ENCODE measurements at regions not wholly inside any gene's neighbourhood (a gene's known extent, or its start where the extent isn't known, plus 50 kb on each side); places are given as distances from the start of the nearest gene placed in this dataset.
"Not testable (repeated sequence)": the region's sequence is repeated elsewhere in the genome, so short reads cannot be mapped to it uniquely, and the experiment has no call there.

DNA sequence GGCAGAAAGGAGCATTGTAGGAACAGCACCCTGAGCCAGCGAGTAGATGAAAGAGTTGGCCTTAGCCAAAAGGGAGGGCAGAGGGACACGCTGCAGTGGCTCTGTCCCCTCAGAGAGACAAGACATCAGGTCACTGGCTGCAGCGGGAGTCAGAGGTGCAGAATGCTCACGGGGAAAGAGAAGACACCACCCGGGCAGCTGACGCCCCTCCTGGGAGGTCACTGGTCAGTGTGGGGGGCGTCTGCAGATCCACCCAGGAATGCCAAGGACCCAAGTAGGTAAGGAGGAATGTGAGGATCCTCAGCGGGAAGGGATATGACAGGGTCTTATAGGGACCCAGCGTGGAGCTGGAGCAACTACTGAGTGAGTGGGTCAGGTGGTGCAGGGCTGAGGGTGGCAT is 923.9 kb downstream of the TUBA3C start:
- H3K9me3 ChIP-seq (ENCODE audit: low read depth, low read length); H3K4me1 ChIP-seq (ENCODE audit: insufficient read depth, low read length); H4K20me1 ChIP-seq (ENCODE audit: insufficient read depth, low read length); H3K27ac ChIP-seq (ENCODE audit: low read depth, low read length); H3K36me3 ChIP-seq (ENCODE audit: insufficient read depth, low read length); H3K4me2 ChIP-seq (ENCODE audit: insufficient read depth, low read length); H2AFZ ChIP-seq (ENCODE audit: low read length); H3K4me3 ChIP-seq (ENCODE audit: insufficient read depth, low read length); H3K27me3 ChIP-seq (ENCODE audit: insufficient read depth, low read length); DNase-seq (ENCODE audit: insufficient read length, low spot score, missing footprints); H3K79me2 ChIP-seq (ENCODE audit: insufficient read depth, low read length): not testable (repeated sequence)

DNA sequence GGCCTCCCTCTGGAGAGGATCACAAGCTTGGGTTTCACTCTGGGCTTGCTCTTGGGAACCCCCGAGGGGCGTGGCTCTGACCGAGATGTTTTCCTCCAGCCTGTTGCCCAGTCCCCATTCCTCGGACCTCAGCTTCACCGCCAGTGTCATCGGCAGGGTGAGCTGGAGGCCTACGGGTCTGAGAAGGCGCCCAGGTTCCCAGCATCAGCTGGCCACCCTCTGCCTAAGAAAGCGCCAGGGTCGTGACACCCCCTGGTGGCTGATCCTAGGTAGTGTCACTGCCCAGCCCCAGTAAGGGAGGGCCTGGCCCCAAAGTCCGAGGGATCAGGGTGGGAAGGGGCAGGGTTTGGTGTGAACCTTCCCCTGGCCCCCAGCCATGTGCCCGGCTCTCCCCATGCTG is 928.8 kb downstream of the TUBA3C start:
- H3K27me3 ChIP-seq (ENCODE audit: insufficient read depth, low read length); H3K36me3 ChIP-seq (ENCODE audit: insufficient read depth, low read length); H3K27ac ChIP-seq (ENCODE audit: low read depth, low read length); H3K4me1 ChIP-seq (ENCODE audit: insufficient read depth, low read length); H3K4me3 ChIP-seq (ENCODE audit: insufficient read depth, low read length); H3K4me2 ChIP-seq (ENCODE audit: insufficient read depth, low read length); H3K79me2 ChIP-seq (ENCODE audit: insufficient read depth, low read length); H3K9me3 ChIP-seq (ENCODE audit: low read depth, low read length); H2AFZ ChIP-seq (ENCODE audit: low read length); H4K20me1 ChIP-seq (ENCODE audit: insufficient read depth, low read length); DNase-seq (ENCODE audit: insufficient read length, low spot score, missing footprints): not testable (repeated sequence)

DNA sequence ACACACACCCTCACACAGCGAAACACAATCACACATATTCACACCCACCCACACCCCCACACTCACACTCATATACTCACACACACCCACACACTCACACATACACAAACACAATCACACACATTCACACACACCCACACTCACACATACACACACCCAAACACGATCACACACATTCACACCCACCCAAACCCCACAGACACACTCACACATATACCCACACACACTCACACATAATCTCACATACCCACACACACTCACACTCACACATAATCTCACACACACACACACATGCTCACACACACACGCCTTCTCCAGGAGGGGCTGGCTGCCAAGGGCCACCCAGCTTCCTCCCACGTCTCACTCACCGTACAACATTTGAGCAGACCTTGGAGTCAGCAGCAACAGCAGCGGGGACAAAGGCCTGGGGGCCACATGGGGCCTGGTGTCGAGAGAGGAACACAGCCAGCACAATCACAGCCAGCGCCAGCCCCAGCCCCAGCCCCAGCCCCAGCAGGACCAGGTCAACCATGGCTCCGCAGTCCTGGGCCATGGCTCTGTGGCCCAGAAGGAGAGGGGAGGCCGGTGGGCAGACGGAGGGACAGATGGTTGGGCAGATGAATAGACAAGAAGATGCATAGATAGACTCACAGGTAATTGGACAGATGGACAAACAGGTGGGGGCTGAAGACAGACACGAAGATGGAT is 932.9 kb downstream of the TUBA3C start:
- not testable (repeated sequence) for H3K27me3 ChIP-seq (ENCODE audit: insufficient read depth, low read length); H3K4me2 ChIP-seq (ENCODE audit: insufficient read depth, low read length); H2AFZ ChIP-seq (ENCODE audit: low read length); DNase-seq (ENCODE audit: insufficient read length, low spot score, missing footprints); H3K4me3 ChIP-seq (ENCODE audit: insufficient read depth, low read length); H3K27ac ChIP-seq (ENCODE audit: low read depth, low read length); H3K9me3 ChIP-seq (ENCODE audit: low read depth, low read length); H4K20me1 ChIP-seq (ENCODE audit: insufficient read depth, low read length); H3K36me3 ChIP-seq (ENCODE audit: insufficient read depth, low read length); H3K4me1 ChIP-seq (ENCODE audit: insufficient read depth, low read length); H3K79me2 ChIP-seq (ENCODE audit: insufficient read depth, low read length)

DNA sequence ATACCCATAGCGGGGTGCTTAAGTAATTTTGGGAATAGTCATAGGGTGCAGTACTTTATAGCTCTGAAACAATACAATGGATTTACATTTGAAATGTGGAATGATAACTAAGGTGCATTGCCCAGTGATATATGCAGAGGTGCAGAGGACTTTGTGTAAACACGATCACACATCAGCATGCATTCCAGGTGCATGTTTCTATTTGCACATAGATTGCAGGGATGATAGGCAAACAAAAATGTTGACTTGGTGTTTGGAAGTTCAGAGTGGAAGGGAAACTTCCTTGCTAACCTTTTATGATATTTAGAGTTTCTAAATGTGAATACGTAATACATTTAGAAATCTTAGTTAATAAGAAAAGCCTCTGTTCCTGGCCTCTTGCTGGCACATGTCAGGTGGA is 941.5 kb downstream of the TUBA3C start:
- H3K4me1 ChIP-seq (ENCODE audit: insufficient read depth, low read length); H3K27me3 ChIP-seq (ENCODE audit: insufficient read depth, low read length); H4K20me1 ChIP-seq (ENCODE audit: insufficient read depth, low read length); H3K27ac ChIP-seq (ENCODE audit: low read depth, low read length); H3K4me3 ChIP-seq (ENCODE audit: insufficient read depth, low read length); H3K36me3 ChIP-seq (ENCODE audit: insufficient read depth, low read length); DNase-seq (ENCODE audit: insufficient read length, low spot score, missing footprints); H2AFZ ChIP-seq (ENCODE audit: low read length); H3K79me2 ChIP-seq (ENCODE audit: insufficient read depth, low read length); H3K9me3 ChIP-seq (ENCODE audit: low read depth, low read length); H3K4me2 ChIP-seq (ENCODE audit: insufficient read depth, low read length): not testable (repeated sequence)

DNA sequence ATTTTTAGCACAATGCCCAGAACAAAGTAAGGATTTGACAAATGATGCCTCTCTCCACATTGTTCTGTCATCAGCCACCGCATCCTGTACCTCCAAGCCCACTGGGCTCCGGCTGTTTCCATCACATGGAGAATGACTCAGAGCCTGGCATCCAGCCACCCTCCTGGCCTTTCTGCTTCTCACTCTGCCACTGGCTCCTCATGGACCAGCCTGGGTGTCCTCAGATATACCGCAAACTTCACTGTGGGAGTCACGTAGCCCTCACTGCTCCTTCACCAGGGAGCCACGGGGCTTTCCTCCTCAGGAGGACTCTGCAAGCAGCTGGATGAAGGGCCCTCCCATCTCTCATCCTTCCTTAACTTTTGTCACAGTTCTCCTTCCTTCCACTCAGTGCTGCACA is 943.0 kb downstream of the TUBA3C start:
- H4K20me1 ChIP-seq (ENCODE audit: insufficient read depth, low read length); H3K4me1 ChIP-seq (ENCODE audit: insufficient read depth, low read length); H3K27ac ChIP-seq (ENCODE audit: low read depth, low read length); H3K27me3 ChIP-seq (ENCODE audit: insufficient read depth, low read length); H2AFZ ChIP-seq (ENCODE audit: low read length); H3K4me3 ChIP-seq (ENCODE audit: insufficient read depth, low read length); DNase-seq (ENCODE audit: insufficient read length, low spot score, missing footprints); H3K9me3 ChIP-seq (ENCODE audit: low read depth, low read length); H3K79me2 ChIP-seq (ENCODE audit: insufficient read depth, low read length); H3K36me3 ChIP-seq (ENCODE audit: insufficient read depth, low read length); H3K4me2 ChIP-seq (ENCODE audit: insufficient read depth, low read length): not testable (repeated sequence)

DNA sequence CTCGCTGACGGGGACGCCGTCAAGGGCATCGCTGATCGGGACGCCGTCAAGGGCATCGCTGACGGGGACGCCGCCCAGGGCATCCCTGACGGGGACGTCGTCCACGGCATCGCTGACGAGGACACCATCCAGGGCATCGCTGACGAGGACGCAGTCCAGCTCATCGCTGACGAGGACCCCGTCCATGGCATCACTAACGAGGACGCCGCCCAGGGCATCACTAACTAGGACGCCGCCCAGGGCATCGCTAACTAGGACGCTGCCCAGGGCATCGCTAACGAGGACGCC is 945.2 kb downstream of the TUBA3C start:
- no peaks in the 10 kb centered on the region for H3K4me1 ChIP-seq (ENCODE audit: insufficient read depth, low read length)
- no peak for DNase-seq (ENCODE audit: insufficient read length, low spot score, missing footprints)
- H3K27me3 ChIP-seq (ENCODE audit: insufficient read depth, low read length), result no peaks in the 10 kb centered on the region
- no peak overlapping the region for H3K4me2 ChIP-seq (ENCODE audit: insufficient read depth, low read length)
- H3K79me2 ChIP-seq (ENCODE audit: insufficient read depth, low read length), result no peaks in the 10 kb centered on the region
- H4K20me1 ChIP-seq (ENCODE audit: insufficient read depth, low read length), result no peaks in the 10 kb centered on the region
- no peak overlapping the region for H3K27ac ChIP-seq (ENCODE audit: low read depth, low read length)
- no peak overlapping the region for H3K4me3 ChIP-seq (ENCODE audit: insufficient read depth, low read length)
- TF ChIP-seq, protein P1, sequence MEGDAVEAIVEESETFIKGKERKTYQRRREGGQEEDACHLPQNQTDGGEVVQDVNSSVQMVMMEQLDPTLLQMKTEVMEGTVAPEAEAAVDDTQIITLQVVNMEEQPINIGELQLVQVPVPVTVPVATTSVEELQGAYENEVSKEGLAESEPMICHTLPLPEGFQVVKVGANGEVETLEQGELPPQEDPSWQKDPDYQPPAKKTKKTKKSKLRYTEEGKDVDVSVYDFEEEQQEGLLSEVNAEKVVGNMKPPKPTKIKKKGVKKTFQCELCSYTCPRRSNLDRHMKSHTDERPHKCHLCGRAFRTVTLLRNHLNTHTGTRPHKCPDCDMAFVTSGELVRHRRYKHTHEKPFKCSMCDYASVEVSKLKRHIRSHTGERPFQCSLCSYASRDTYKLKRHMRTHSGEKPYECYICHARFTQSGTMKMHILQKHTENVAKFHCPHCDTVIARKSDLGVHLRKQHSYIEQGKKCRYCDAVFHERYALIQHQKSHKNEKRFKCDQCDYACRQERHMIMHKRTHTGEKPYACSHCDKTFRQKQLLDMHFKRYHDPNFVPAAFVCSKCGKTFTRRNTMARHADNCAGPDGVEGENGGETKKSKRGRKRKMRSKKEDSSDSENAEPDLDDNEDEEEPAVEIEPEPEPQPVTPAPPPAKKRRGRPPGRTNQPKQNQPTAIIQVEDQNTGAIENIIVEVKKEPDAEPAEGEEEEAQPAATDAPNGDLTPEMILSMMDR (IDR thresholded peaks at IDR 0.05; ENCODE audit: extremely low read depth, low read depth, low read length), result no peak
- no peaks in the 10 kb centered on the region for H3K36me3 ChIP-seq (ENCODE audit: insufficient read depth, low read length)
- H3K9me3 ChIP-seq (ENCODE audit: low read depth, low read length), result no peaks in the 10 kb centered on the region
- H2AFZ ChIP-seq (ENCODE audit: low read length), result no peak overlapping the region

Measured in osteoblast (primary cell).